CD4-positive, alpha-beta T cell treated with Interferon alpha-2 for 1 hour (primary cell): ENCODE measurements at regions not wholly inside any gene's neighbourhood (a gene's known extent, or its start where the extent isn't known, plus 50 kb on each side); places are given as distances from the start of the nearest gene placed in this dataset.

Source experiments
- DNase-seq, 2 donors: peaks; one replicate each; pipeline ENCODE4 v3.0.0-alpha.2; 2020 to 2022

GRCh38 chr10:31146491-31147209, 115.0 kb upstream of the ZNF438 start:
- DNase-seq = no peak

GRCh38 chr10:31147210-31147608, 115.5 kb upstream of the ZNF438 start:
- DNase-seq = no peak

GRCh38 chr10:31148951-31149350, 117.3 kb upstream of the ZNF438 start:
- no peak for DNase-seq

- DNase-seq = no peak
Observed at GRCh38 chr10:31149835-31150512, 118.3 kb upstream of the ZNF438 start.

- DNase-seq = no peak
Observed at GRCh38 chr10:31151301-31151700, 119.6 kb upstream of the ZNF438 start.

- DNase-seq = no peak
Observed at GRCh38 chr10:31152421-31153135, 120.9 kb upstream of the ZNF438 start.

GRCh38 chr10:31153161-31153560, 121.5 kb upstream of the ZNF438 start:
- DNase-seq = no peak

GRCh38 chr10:31153692-31154091, 122.0 kb upstream of the ZNF438 start:
- DNase-seq = no peak

- no peak for DNase-seq
Observed at GRCh38 chr10:31154996-31155395, 123.3 kb upstream of the ZNF438 start.

GRCh38 chr10:31157123-31158010, 125.7 kb upstream of the ZNF438 start:
- DNase-seq = no peak

- no peak for DNase-seq
Observed at GRCh38 chr10:31158011-31158658, 126.5 kb upstream of the ZNF438 start.

- DNase-seq = no peak
Observed at GRCh38 chr10:31166606-31167005, 134.9 kb upstream of the ZNF438 start.

GRCh38 chr10:31170636-31171035, 139.0 kb upstream of the ZNF438 start:
- no peak for DNase-seq

- DNase-seq = no peak
Observed at GRCh38 chr10:31171402-31172083, 139.9 kb upstream of the ZNF438 start.

- DNase-seq = no peak
Observed at GRCh38 chr10:31172925-31173324, 141.3 kb upstream of the ZNF438 start.

GRCh38 chr10:31173752-31174151, 142.1 kb upstream of the ZNF438 start:
- no peak for DNase-seq

GRCh38 chr10:31179091-31179680, 139.8 kb upstream of the ZEB1 start:
- DNase-seq = no peak

GRCh38 chr10:31186225-31187000, 132.6 kb upstream of the ZEB1 start:
- DNase-seq = no peak

- DNase-seq = no peak
Observed at GRCh38 chr10:31187182-31187581, 131.8 kb upstream of the ZEB1 start.

GRCh38 chr10:31187607-31188210, 131.3 kb upstream of the ZEB1 start:
- DNase-seq = no peak
